HEK293 (cell line): ENCODE measurements at regions not wholly inside any gene's neighbourhood (a gene's known extent, or its start where the extent isn't known, plus 50 kb on each side); places are given as distances from the start of the nearest gene placed in this dataset.

Experiments used
- CTCF ChIP-seq: fragments of 450-650 bp; formaldehyde crosslinking; IDR thresholded peaks from 2 replicates; pipeline ENCODE4 v1.5.1; 2016; ENCODE audit warnings: missing biosample characterization, missing genetic modification characterization
- HIC1 ChIP-seq: fragments of 450-650 bp; formaldehyde crosslinking; IDR thresholded peaks from 2 replicates; pipeline ENCODE4 v1.5.1; 2016; ENCODE audit warnings: missing biosample characterization, missing genetic modification characterization
- KLF10 ChIP-seq: fragments of 450-650 bp; IDR thresholded peaks from 2 replicates; pipeline ENCODE4 v1.5.1; 2018; ENCODE audit warnings: missing biosample characterization, mild to moderate bottlenecking, missing genetic modification characterization
- MYNN ChIP-seq: fragments of 450-650 bp; formaldehyde crosslinking; IDR thresholded peaks from 2 replicates; pipeline ENCODE4 v1.5.1; 2016; ENCODE audit warnings: missing biosample characterization, missing genetic modification characterization, borderline replicate concordance
- MZF1 ChIP-seq: fragments of 450-650 bp; formaldehyde crosslinking; IDR thresholded peaks from 2 replicates; pipeline ENCODE4 v1.5.1; 2017; ENCODE audit warnings: missing biosample characterization, missing genetic modification characterization, borderline replicate concordance
- ZNF138 ChIP-seq: fragments of 450-650 bp; formaldehyde crosslinking; IDR thresholded peaks from 2 replicates; pipeline ENCODE4 v1.5.1; 2016; ENCODE audit warnings: missing biosample characterization, missing genetic modification characterization, borderline replicate concordance
- ZNF148 ChIP-seq: fragments of 450-650 bp; formaldehyde crosslinking; IDR thresholded peaks from 2 replicates; pipeline ENCODE4 v1.5.0; 2017; ENCODE audit warnings: missing biosample characterization, missing genetic modification characterization, borderline replicate concordance
- ZNF174 ChIP-seq: fragments of 450-650 bp; formaldehyde crosslinking; IDR thresholded peaks from 2 replicates; pipeline ENCODE4 v1.5.0; 2017; ENCODE audit warnings: missing biosample characterization, mild to moderate bottlenecking, missing genetic modification characterization
- ZNF501 ChIP-seq: fragments of 450-650 bp; formaldehyde crosslinking; IDR thresholded peaks from 2 replicates; pipeline ENCODE4 v1.5.1; 2016; ENCODE audit warnings: missing biosample characterization, missing genetic modification characterization
- ZNF658 ChIP-seq: fragments of 450-650 bp; formaldehyde crosslinking; IDR thresholded peaks from 2 replicates; pipeline ENCODE4; 2016; ENCODE audit warnings: missing biosample characterization, missing genetic modification characterization

GRCh38 chr2:9055471-9055870, 52.0 kb upstream of the MBOAT2 start:
- TF ChIP-seq CTCF (no peak), KLF10 (no peak), HIC1 (tag by site-specific recombination) (no peak), ZNF148 (no peak), ZNF138 (no peak), MYNN (tag by site-specific recombination) (no peak), ZNF174 (tag by site-specific recombination) (no peak), ZNF501 (tag by site-specific recombination) (no peak), MZF1 (tag by site-specific recombination) (no peak), ZNF658 (tag by site-specific recombination) (no peak)
